Islet precursor cell (in vitro differentiated cells): ENCODE measurements at regions not wholly inside any gene's neighbourhood (a gene's known extent, or its start where the extent isn't known, plus 50 kb on each side); places are given as distances from the start of the nearest gene placed in this dataset.
"Not testable (repeated sequence)": the region's sequence is repeated elsewhere in the genome, so short reads cannot be mapped to it uniquely, and the experiment has no call there.

Experiments
- DNase-seq: peaks from one replicate; pipeline ENCODE4 v3.0.0-alpha.2; 2018

DNA sequence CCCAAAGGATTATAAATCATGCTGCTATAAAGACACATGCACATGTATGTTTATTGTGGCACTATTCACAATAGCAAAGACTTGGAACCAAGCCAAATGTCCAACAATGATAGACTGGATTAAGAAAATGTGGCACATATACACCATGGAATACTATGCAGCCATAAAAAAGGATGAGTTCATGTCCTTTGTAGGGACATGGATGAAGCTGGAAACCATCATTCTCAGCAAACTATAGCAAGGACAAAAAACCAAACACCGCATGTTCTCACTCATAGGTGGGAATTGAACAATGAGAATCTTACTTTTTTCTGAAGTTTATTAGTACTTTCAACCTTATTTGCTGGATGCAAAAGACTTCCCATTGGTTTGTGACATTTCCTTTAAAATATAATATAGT is 101.0 kb upstream of the TBX18 start:
- DNase-seq, result not testable (repeated sequence)

- DNase-seq, result no peak
Observed at GRCh38 chr6:84862843-84863242, 98.4 kb upstream of the TBX18 start.

GRCh38 chr6:84860920-84861319 is 96.5 kb upstream of the TBX18 start:
- no peak for DNase-seq

- DNase-seq, result no peak
Observed at GRCh38 chr6:84860509-84860908, 96.1 kb upstream of the TBX18 start.

DNA sequence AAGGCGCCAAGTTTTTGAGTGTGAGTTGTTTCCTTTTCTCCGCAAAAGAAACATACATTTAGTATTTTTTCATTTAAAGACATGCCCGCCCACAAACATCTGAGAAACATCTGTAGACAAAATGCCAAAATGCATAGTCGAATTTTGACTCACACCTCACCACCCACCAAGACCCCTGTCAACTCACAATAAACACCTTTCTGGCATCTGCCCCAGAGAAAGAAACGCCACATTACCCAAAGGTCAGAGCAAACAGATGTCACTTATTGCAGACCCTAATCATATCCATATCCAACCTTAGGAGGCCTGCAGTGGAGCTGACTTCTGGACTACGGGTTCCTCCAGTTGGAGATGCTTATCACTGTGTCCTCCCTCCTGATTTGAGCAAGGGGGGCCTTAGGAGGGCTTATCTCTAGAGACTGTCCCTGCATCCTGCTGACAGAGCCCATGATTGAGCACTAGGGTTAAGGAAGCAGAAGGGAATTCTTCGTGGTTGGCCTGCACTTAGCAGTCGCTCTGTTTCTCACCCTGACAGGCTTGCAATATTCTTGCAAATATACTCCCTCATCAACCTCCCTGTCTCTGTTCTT is 90.5 kb upstream of the TBX18 start:
- peak; percentile 70 for DNase-seq

DNA sequence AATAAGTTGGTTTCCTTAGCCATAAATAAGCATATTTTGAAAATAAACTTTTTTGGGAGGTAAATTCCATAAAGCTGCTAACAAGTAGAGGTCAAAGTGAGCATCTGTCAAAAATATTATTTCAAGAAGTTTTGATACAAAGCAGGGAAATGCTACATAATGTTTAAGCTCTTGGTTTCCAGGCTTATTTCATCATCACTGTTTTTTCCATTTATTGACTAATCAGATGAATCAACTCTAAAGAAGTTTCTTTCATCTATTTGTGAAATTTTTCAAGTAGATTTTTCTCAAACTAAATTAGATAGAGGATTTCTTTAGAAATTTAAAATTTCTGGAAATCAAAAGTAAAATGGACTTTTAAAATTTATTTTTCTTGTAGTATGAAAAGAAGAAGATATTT is 89.5 kb upstream of the TBX18 start:
- no peak for DNase-seq

DNA sequence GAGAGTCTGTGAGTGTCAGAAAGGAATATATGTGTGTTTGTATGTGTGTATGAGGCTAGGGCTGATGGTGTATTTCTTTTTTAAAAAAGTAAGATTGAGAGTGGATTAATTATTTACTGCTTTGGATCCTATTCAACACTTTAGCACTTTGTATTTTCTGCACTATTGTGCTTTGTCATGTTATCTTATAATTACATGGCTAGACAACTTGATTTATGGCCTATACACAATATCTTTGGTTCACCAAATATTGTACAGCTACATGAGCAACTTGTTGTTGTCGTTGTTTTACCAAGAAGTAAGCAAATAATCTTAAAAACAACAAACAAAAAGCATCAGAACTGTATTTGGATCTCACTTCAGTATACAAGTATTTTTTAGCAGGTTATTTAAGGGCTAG is 84.6 kb upstream of the TBX18 start:
- no peak for DNase-seq

DNA sequence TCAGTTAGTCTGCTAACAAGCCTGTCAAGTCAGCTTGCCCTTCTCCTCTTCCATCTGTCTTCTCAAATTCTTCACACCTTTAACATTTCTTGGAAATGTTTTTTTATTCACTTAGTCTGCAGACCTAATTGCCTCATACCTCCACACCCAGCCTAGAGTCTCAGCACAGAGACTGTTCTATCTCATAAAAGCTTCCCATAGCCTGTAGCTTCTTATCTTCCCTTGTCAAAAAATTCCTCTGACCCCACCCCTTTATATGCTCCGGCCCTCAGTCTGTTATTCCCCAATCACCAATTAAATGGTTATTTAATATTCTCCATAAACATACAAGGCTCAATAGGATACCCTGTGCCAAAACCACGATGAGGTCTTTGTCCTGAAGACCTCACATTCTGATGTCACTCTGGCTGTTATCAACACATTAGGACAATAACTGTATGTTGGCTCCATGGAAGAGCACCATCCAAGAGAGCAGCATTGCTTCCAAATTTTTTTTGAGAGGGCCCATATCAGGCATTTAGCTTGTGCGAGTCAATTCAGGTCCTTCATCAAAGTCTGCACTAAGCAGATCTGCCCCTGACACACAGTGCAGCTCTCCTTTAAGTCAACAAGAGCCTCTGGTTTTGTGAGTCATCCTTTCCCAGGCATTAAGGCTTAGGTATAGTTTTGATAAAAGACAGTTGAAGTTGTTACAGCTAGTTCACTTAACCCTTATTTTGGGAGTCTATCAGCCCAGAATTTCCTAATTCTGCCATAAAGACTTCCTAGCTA is 83.2 kb upstream of the TBX18 start:
- peak; percentile 62 for DNase-seq

- DNase-seq, result no peak
Observed at GRCh38 chr6:84842525-84843166, 78.2 kb upstream of the TBX18 start.

- DNase-seq, result not testable (repeated sequence)
Observed at GRCh38 chr6:84837068-84837866, 72.9 kb upstream of the TBX18 start.

DNA sequence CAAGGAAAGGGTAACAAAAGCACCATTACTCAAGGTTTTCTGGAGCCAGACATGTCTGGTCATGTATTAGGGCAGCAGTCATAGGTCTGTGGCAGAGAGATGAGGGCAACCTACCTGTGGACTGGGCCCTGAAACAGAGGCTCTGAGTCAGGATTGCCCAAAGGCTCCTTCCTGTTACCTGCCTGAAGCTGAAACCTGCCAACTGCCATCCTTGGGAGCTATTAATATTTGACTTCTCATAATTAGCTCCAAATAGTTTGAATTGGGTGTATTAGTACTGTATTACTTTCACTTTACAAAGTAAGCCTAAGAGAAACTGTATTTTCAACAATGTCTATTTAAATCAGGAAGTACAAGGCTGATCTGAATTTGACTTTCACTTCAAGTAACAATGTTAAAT is 72.0 kb upstream of the TBX18 start:
- no peak for DNase-seq

DNA sequence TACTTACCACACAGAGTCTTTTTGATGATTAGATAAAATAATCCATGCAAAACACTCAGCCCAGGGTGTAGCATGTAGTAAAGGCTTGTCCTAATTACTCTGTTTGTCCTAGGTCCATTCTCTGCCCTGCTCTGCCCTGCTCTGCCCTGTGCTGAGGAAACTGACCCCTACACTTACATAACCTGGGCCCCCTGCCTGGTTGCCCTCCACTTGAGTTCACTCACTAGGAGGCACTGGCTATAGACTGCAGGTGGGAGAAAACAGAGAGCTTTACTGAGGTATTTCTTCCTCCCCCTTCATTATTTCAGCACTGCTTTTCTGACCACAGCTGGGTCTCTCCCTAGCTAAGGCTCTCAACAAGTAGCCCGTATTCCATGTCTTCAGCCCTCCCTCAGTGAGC is 70.9 kb upstream of the TBX18 start:
- no peak for DNase-seq

GRCh38 chr6:84831924-84832323 is 67.5 kb upstream of the TBX18 start:
- not testable (repeated sequence) for DNase-seq

DNA sequence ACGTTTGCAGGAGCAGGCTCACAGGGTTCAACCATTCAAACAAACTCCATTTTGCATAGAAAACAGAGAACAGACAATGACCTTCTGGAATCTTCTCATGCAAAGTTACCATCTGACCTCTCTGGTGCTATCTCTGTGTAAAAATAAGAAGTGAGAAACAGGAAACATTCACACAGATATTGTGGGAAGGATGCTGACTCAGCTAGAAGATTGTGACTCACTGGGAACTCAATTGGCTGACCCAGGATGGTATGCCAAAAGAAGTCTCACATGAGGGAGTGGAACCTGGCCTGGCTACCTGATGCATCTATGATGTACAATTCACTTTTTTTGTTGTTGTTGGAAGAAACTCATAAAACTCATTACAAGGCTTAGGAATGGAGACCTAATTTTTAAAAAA is 61.1 kb upstream of the TBX18 start:
- DNase-seq, result no peak

DNA sequence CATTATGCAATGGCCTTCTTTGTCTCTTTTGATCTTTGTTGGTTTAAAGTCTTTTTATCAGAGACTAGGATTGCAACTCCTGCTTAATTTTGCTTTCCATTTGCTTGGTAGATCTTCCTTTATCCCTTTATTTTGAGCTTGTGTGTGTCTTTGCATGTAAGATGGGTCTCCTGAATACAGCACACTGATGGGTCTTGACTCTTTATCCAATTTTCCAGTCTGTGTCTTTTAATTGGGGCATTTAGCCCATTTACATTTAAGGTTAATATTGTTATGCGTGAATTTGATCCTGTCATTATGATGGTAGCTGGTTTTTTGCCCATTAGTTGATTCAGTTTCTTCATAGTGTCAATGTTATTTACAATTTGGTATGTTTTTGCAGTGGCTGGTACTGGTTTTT is 56.9 kb upstream of the TBX18 start:
- DNase-seq, result not testable (repeated sequence)

DNA sequence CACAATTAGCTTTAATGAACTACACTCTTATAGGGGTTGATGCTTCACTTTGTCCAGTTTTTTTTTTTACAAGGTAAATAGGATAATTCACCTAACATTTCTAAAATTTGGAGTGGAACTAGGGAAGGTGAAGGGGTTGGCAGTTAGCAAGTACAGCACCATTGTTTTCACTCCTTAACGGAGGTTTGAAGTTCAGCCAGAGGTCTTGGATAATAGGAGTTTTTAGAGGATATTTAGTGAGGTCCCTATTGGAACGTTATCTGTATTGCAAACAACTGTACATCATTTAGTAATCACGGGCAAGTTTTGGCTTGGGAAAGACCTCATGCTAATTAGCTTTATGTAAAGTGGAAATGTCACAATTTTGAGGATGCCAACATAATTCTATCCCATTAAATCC is 52.3 kb upstream of the TBX18 start:
- no peak for DNase-seq

GRCh38 chr6:84815896-84816735 is 51.7 kb upstream of the TBX18 start:
- no peak for DNase-seq
